ENCODE measurements at regions not wholly inside any gene's neighbourhood (a gene's known extent, or its start where the extent isn't known, plus 50 kb on each side); places are given as distances from the start of the nearest gene placed in this dataset.

GRCh38 chr13:22154041-22154440, 483.2 kb downstream of the FGF9 start:
- CTCF ChIA-PET: no interaction called here
- no peaks in the 10 kb centered on the region for H3K27me3 ChIP-seq (ENCODE audit: control insufficient read depth in 2 of 2, insufficient read depth in 2 of 2, low read length in 2 of 2)
- no TSS peak for BruUV-seq (replicated peaks)
- intact Hi-C loops (cut with micrococcal nuclease) (no loop called here), dilution Hi-C loops (cut with MboI; ENCODE audit: extremely low pct_ligation_motif_present, low sequenced_read_pairs) (no loop called here)
- no peaks in the 10 kb centered on the region for H4K20me1 ChIP-seq (replicated peaks; ENCODE audit: control insufficient read depth, extremely low read depth, insufficient read depth, low read length)
- H3K27ac ChIP-seq (ENCODE audit: insufficient read depth, low read depth, low read length): no peak overlapping the region
- POLR2A ChIA-PET: no interaction called here
- H3K9ac ChIP-seq (replicated peaks; ENCODE audit: extremely low read depth, insufficient read depth, low read length): no peak overlapping the region
- no peaks in the 10 kb centered on the region for H3K9me1 ChIP-seq (replicated peaks; ENCODE audit: control insufficient read depth, extremely low read depth, insufficient read depth, low read length)
- no peaks in the 10 kb centered on the region for H3K4me1 ChIP-seq (ENCODE audit: control insufficient read depth, extremely low read depth, insufficient read depth, low read length)
- H3K79me2 ChIP-seq (ENCODE audit: control insufficient read depth, insufficient read depth, low read length): no peaks in the 10 kb centered on the region
- no peak for DNase-seq (ENCODE audit: low read depth, low spot score)
- no peak for FAIRE-seq
- H3K4me3 ChIP-seq (replicated peaks in 1 of 3; ENCODE audit: insufficient read depth in 1 of 3, low read depth in 1 of 3, low read length in 3 of 3): no peak overlapping the region
- H2AFZ ChIP-seq (ENCODE audit: low read depth, low read length): no peak overlapping the region
- TF ChIP-seq CTCF (IDR thresholded peaks at IDR 0.05; ENCODE audit: extremely low read depth in 1 of 2, insufficient read depth in 1 of 2, low read depth in 1 of 2, low read length in 2 of 2) (no peak), GATA2 (IDR thresholded peaks at IDR 0.05; ENCODE audit: insufficient read depth, insufficient read length, low read depth, low read length) (no peak), JUN (IDR thresholded peaks at IDR 0.05; ENCODE audit: borderline replicate concordance, insufficient read depth, insufficient read length, low read depth) (no peak), POLR2A (IDR thresholded peaks at IDR 0.05; ENCODE audit: low read depth, low read length) (no peak), MAX (IDR thresholded peaks at IDR 0.05; ENCODE audit: insufficient read depth, insufficient read length) (no peak), FOS (IDR thresholded peaks at IDR 0.05; ENCODE audit: borderline replicate concordance, insufficient read depth, low read length) (no peak), MYC (IDR thresholded peaks at IDR 0.05; ENCODE audit: low read depth, low read length) (no peak), POLR2AphosphoS5 (IDR thresholded peaks at IDR 0.05; ENCODE audit: insufficient read depth, low read depth, low read length) (no peak), EZH2 (IDR thresholded peaks at IDR 0.05; ENCODE audit: borderline replicate concordance, low read depth, low read length, severe bottlenecking) (no peak)
- no peak overlapping the region for H3K4me2 ChIP-seq (ENCODE audit: insufficient read depth, low read length)
- peaks cover 6% of the 10 kb centered on the region for H3K9me3 ChIP-seq (replicated peaks; ENCODE audit: control insufficient read depth, insufficient read depth, low read length)
- no peaks in the 10 kb centered on the region for H3K36me3 ChIP-seq (ENCODE audit: control insufficient read depth in 2 of 2, extremely low read depth in 1 of 2, insufficient read depth in 2 of 2, low read length in 2 of 2)

All from endothelial cell of umbilical vein (primary cell).